ENCODE measurements at regions not wholly inside any gene's neighbourhood (a gene's known extent, or its start where the extent isn't known, plus 50 kb on each side); places are given as distances from the start of the nearest gene placed in this dataset.

DNA sequence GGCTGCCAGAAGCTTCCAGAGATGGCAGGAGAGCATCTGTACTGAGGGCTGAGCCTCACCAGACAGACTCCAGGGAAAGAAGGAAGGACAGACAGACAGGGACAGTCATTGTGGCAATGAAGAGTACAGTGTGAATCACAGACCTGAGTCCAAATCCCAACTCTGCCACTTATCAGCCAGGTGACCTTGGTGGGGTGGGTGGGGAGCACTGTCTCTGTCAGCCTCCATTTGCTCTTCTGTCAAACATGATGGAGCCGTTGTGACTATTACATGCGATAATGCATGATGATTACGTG, 85.9 kb upstream of the FSTL4 start:
- Histone ChIP-seq H3K4me3 (ENCODE audit: low read depth, low read length) (no peak overlapping the region), H3K27ac (no peak overlapping the region), H3K27me3 (ENCODE audit: insufficient read depth, low read depth, severe bottlenecking) (no peaks in the 10 kb centered on the region), H3K9me3 (ENCODE audit: severe bottlenecking) (no peaks in the 10 kb centered on the region), H3K36me3 (no peaks in the 10 kb centered on the region)
- TF ChIP-seq, protein P1, sequence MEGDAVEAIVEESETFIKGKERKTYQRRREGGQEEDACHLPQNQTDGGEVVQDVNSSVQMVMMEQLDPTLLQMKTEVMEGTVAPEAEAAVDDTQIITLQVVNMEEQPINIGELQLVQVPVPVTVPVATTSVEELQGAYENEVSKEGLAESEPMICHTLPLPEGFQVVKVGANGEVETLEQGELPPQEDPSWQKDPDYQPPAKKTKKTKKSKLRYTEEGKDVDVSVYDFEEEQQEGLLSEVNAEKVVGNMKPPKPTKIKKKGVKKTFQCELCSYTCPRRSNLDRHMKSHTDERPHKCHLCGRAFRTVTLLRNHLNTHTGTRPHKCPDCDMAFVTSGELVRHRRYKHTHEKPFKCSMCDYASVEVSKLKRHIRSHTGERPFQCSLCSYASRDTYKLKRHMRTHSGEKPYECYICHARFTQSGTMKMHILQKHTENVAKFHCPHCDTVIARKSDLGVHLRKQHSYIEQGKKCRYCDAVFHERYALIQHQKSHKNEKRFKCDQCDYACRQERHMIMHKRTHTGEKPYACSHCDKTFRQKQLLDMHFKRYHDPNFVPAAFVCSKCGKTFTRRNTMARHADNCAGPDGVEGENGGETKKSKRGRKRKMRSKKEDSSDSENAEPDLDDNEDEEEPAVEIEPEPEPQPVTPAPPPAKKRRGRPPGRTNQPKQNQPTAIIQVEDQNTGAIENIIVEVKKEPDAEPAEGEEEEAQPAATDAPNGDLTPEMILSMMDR (IDR thresholded peaks at IDR 0.05; ENCODE audit: low read depth, low read length): no peak
- no peak for DNase-seq

GRCh38 chr5:133697536-133698258, 85.4 kb upstream of the FSTL4 start:
- Histone ChIP-seq H3K27me3 (ENCODE audit: insufficient read depth, low read depth, severe bottlenecking) (no peaks in the 10 kb centered on the region), H3K27ac (no peak overlapping the region), H3K4me3 (ENCODE audit: low read depth, low read length) (no peak overlapping the region), H3K9me3 (ENCODE audit: severe bottlenecking) (no peaks in the 10 kb centered on the region), H3K36me3 (no peaks in the 10 kb centered on the region)
- DNase-seq: no peak
- TF ChIP-seq, protein P1 (IDR thresholded peaks at IDR 0.05; ENCODE audit: low read depth, low read length): no peak

- Histone ChIP-seq H3K27ac (no peak overlapping the region; the same call in 1 of the 2 replicates), H3K36me3 (no peaks in the 10 kb centered on the region), H3K9me3 (ENCODE audit: severe bottlenecking) (no peaks in the 10 kb centered on the region), H3K27me3 (ENCODE audit: insufficient read depth, low read depth, severe bottlenecking) (no peaks in the 10 kb centered on the region), H3K4me3 (ENCODE audit: low read depth, low read length) (no peak overlapping the region)
- no peak for DNase-seq
- TF ChIP-seq, protein P1 (IDR thresholded peaks at IDR 0.05; ENCODE audit: low read depth, low read length): no peak
Measured at GRCh38 chr5:133696782-133697507, 84.6 kb upstream of the FSTL4 start.

GRCh38 chr5:133696006-133696584, 83.8 kb upstream of the FSTL4 start:
- Histone ChIP-seq H3K4me3 (ENCODE audit: low read depth, low read length) (no peak overlapping the region), H3K9me3 (ENCODE audit: severe bottlenecking) (no peaks in the 10 kb centered on the region), H3K36me3 (no peaks in the 10 kb centered on the region), H3K27ac (peak overlapping the region; percentile 20; the same call in 1 of the 2 replicates), H3K27me3 (ENCODE audit: insufficient read depth, low read depth, severe bottlenecking) (no peaks in the 10 kb centered on the region)
- no peak for DNase-seq
- TF ChIP-seq, protein P1 (IDR thresholded peaks at IDR 0.05; ENCODE audit: low read depth, low read length): no peak

DNA sequence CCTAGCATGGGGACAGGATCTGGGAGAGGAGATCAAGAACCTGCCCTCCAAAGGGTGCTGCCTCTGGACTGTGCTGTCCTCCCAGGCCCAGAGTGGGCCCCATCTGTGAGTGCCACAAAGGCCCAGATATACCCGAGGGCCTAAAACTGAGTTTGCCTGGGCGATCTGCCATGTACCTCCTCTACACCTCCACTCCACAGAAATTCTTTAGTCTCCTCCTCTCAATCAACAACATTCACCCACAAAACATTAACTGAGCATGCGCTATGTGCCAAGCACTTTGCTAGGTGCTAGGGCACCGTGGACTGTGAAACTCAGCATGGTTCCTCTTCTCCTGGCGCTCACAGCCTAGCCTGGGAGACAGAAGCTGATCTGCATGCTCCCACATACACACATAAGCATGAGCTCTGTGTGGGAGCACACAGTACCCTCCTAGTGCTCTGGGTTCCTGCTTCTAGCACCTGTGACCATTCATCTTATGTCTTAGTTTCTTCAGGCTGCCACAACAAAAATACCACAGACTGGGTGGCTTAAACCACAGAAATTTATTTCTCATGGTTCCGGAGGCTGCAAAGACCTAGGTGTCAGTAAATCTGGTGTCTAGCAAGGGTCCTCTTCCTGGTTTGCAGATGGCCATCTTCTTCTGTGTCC, 82.0 kb upstream of the FSTL4 start:
- H3K9me3 ChIP-seq (ENCODE audit: severe bottlenecking): no peaks in the 10 kb centered on the region
- no peak overlapping the region for H3K27ac ChIP-seq
- no peak for DNase-seq
- H3K4me3 ChIP-seq (ENCODE audit: low read depth, low read length): no peak overlapping the region
- no peaks in the 10 kb centered on the region for H3K36me3 ChIP-seq
- TF ChIP-seq, protein P1 (IDR thresholded peaks at IDR 0.05; ENCODE audit: low read depth, low read length): no peak
- H3K27me3 ChIP-seq (ENCODE audit: insufficient read depth, low read depth, severe bottlenecking): no peaks in the 10 kb centered on the region
